Activated CD4-positive, alpha-beta T cell treated with anti-CD3 and anti-CD28 coated beads, Interleukin-2, amount 10 ng/mL, durations not matched to agents 7 days and 5 days (primary cell): ENCODE measurements at regions not wholly inside any gene's neighbourhood (a gene's known extent, or its start where the extent isn't known, plus 50 kb on each side); places are given as distances from the start of the nearest gene placed in this dataset.
"Not testable (repeated sequence)": the region's sequence is repeated elsewhere in the genome, so short reads cannot be mapped to it uniquely, and the experiment has no call there.

Experiments used
- CTCF ChIA-PET: fragments of 350-600 bp; sonication (Branson Sonifier 250); formaldehyde crosslinking; loops from one replicate; lab custom pipeline; 2021; ENCODE audit warnings: antibody characterized with exemption; lab: Charles Lee
- POLR2A ChIA-PET: fragments of 350-600 bp; sonication (Branson Sonifier 250); formaldehyde crosslinking; loops from one replicate; lab custom pipeline; 2021; ENCODE audit warnings: antibody characterized with exemption; lab: Charles Lee
- DNase-seq: peaks from one replicate; pipeline ENCODE4 v3.0.0-alpha.2; 2020
- H3K27ac Mint-ChIP-seq: one replicate; pipeline ENCODE4 v1.8.0; 2021; ENCODE audit warnings: mild to moderate bottlenecking, moderate library complexity, mixed read lengths
- H3K27me3 Mint-ChIP-seq: one replicate; pipeline ENCODE4 v1.8.0; 2021; ENCODE audit warnings: mixed read lengths
- H3K36me3 Mint-ChIP-seq: one replicate; pipeline ENCODE4 v1.8.0; 2021; ENCODE audit warnings: low read depth, mixed read lengths
- H3K4me1 Mint-ChIP-seq: one replicate; pipeline ENCODE4 v1.8.0; 2021; ENCODE audit warnings: mixed read lengths
- H3K4me3 Mint-ChIP-seq: one replicate; pipeline ENCODE4 v1.8.0; 2021; ENCODE audit warnings: mild to moderate bottlenecking, moderate library complexity, mixed read lengths
- H3K9me3 Mint-ChIP-seq: one replicate; pipeline ENCODE4 v1.8.0; 2021; ENCODE audit warnings: mixed read lengths

GRCh38 chr3:178119608-178120295, 416.5 kb upstream of the KCNMB2 start:
- CTCF ChIA-PET, result interaction anchor here (0.6 kb wide), 1 partner anchor 66 kb away, joined by 3 read pairs; no protein-coding TSS in a partner anchor
- POLR2A ChIA-PET, result not testable (repeated sequence)

GRCh38 chr3:178120367-178120766, 415.9 kb upstream of the KCNMB2 start:
- Mint-ChIP-seq H3K27ac (no peak overlapping the region), H3K27me3 (no peaks in the 10 kb centered on the region), H3K4me1 (no peaks in the 10 kb centered on the region), H3K4me3 (no peak overlapping the region), H3K9me3 (peaks cover 14% of the 10 kb centered on the region), H3K36me3 (no peaks in the 10 kb centered on the region)
- ChIA-PET POLR2A (no interaction called here), CTCF (no interaction called here)
- no peak for DNase-seq

More at GRCh38 chr3:178119608-178120295, 416.5 kb upstream of the KCNMB2 start:
- not testable (repeated sequence) for H3K27ac Mint-ChIP-seq, H3K27me3 Mint-ChIP-seq, H3K4me3 Mint-ChIP-seq, H3K4me1 Mint-ChIP-seq, DNase-seq, H3K36me3 Mint-ChIP-seq
- H3K9me3 Mint-ChIP-seq, result peaks cover 14% of the 10 kb centered on the region

- Mint-ChIP-seq H3K4me3 (no peak overlapping the region), H3K27ac (no peak overlapping the region), H3K36me3 (no peaks in the 10 kb centered on the region), H3K27me3 (no peaks in the 10 kb centered on the region), H3K4me1 (no peaks in the 10 kb centered on the region), H3K9me3 (peaks cover 5% of the 10 kb centered on the region)
- ChIA-PET POLR2A (no interaction called here), CTCF (no interaction called here)
- DNase-seq, result no peak
Observed at GRCh38 chr3:178126686-178127085, 409.6 kb upstream of the KCNMB2 start.

GRCh38 chr3:178127221-178127620, 409.0 kb upstream of the KCNMB2 start:
- no peak overlapping the region for H3K27ac Mint-ChIP-seq
- ChIA-PET CTCF (no interaction called here), POLR2A (no interaction called here)
- no peaks in the 10 kb centered on the region for H3K27me3 Mint-ChIP-seq
- no peaks in the 10 kb centered on the region for H3K36me3 Mint-ChIP-seq
- H3K4me3 Mint-ChIP-seq, result no peak overlapping the region
- H3K9me3 Mint-ChIP-seq, result peaks cover 3% of the 10 kb centered on the region
- no peak for DNase-seq
- H3K4me1 Mint-ChIP-seq, result no peaks in the 10 kb centered on the region

GRCh38 chr3:178129109-178129508, 407.1 kb upstream of the KCNMB2 start:
- H3K4me1 Mint-ChIP-seq, result no peaks in the 10 kb centered on the region
- H3K27me3 Mint-ChIP-seq, result no peaks in the 10 kb centered on the region
- POLR2A ChIA-PET, result no interaction called here
- CTCF ChIA-PET, result interaction anchor here (0.6 kb wide), 1 partner anchor 44 kb away, joined by 8 read pairs; no protein-coding TSS in a partner anchor
- no peak overlapping the region for H3K27ac Mint-ChIP-seq
- no peak overlapping the region for H3K4me3 Mint-ChIP-seq
- H3K36me3 Mint-ChIP-seq, result no peaks in the 10 kb centered on the region
- no peaks in the 10 kb centered on the region for H3K9me3 Mint-ChIP-seq
- no peak for DNase-seq

GRCh38 chr3:178131801-178132200, 404.4 kb upstream of the KCNMB2 start:
- Mint-ChIP-seq H3K4me3 (no peak overlapping the region), H3K4me1 (no peaks in the 10 kb centered on the region), H3K9me3 (peaks cover 4% of the 10 kb centered on the region), H3K27ac (no peak overlapping the region), H3K27me3 (no peaks in the 10 kb centered on the region), H3K36me3 (no peaks in the 10 kb centered on the region)
- DNase-seq, result no peak
- ChIA-PET CTCF (no interaction called here), POLR2A (no interaction called here)

GRCh38 chr3:178137206-178137605, 399.0 kb upstream of the KCNMB2 start:
- H3K4me3 Mint-ChIP-seq, result no peak overlapping the region
- H3K9me3 Mint-ChIP-seq, result peaks cover 4% of the 10 kb centered on the region
- POLR2A ChIA-PET, result no interaction called here
- H3K27ac Mint-ChIP-seq, result no peak overlapping the region
- H3K36me3 Mint-ChIP-seq, result no peaks in the 10 kb centered on the region
- CTCF ChIA-PET, result no interaction called here
- H3K27me3 Mint-ChIP-seq, result no peaks in the 10 kb centered on the region
- no peaks in the 10 kb centered on the region for H3K4me1 Mint-ChIP-seq
- no peak for DNase-seq

- Mint-ChIP-seq H3K27me3 (no peaks in the 10 kb centered on the region), H3K4me1 (no peaks in the 10 kb centered on the region), H3K27ac (no peak overlapping the region), H3K4me3 (no peak overlapping the region), H3K9me3 (peaks cover 4% of the 10 kb centered on the region), H3K36me3 (no peaks in the 10 kb centered on the region)
- ChIA-PET POLR2A (no interaction called here), CTCF (no interaction called here)
- DNase-seq, result no peak
Observed at GRCh38 chr3:178137831-178138230, 398.4 kb upstream of the KCNMB2 start.

GRCh38 chr3:178139116-178139515, 397.1 kb upstream of the KCNMB2 start:
- Mint-ChIP-seq H3K27ac (no peak overlapping the region), H3K4me1 (no peaks in the 10 kb centered on the region), H3K27me3 (no peaks in the 10 kb centered on the region), H3K36me3 (no peaks in the 10 kb centered on the region), H3K9me3 (peaks cover 4% of the 10 kb centered on the region), H3K4me3 (no peak overlapping the region)
- DNase-seq, result no peak
- ChIA-PET POLR2A (no interaction called here), CTCF (no interaction called here)

- Mint-ChIP-seq H3K36me3 (no peaks in the 10 kb centered on the region), H3K9me3 (no peaks in the 10 kb centered on the region), H3K4me3 (no peak overlapping the region), H3K27me3 (no peaks in the 10 kb centered on the region), H3K27ac (no peak overlapping the region), H3K4me1 (no peaks in the 10 kb centered on the region)
- POLR2A ChIA-PET, result no interaction called here
- CTCF ChIA-PET, result no interaction called here
- no peak for DNase-seq
Observed at GRCh38 chr3:178140531-178141304, 395.5 kb upstream of the KCNMB2 start.

GRCh38 chr3:178141305-178141684, 394.9 kb upstream of the KCNMB2 start:
- CTCF ChIA-PET, H3K27ac Mint-ChIP-seq, H3K4me3 Mint-ChIP-seq, H3K4me1 Mint-ChIP-seq, POLR2A ChIA-PET, DNase-seq, H3K27me3 Mint-ChIP-seq, H3K36me3 Mint-ChIP-seq, H3K9me3 Mint-ChIP-seq: not testable (repeated sequence)

- CTCF ChIA-PET, result interaction anchor here (1.1 kb wide), 1 partner anchor 10 kb away, joined by 3 read pairs; no protein-coding TSS in a partner anchor
- no peak overlapping the region for H3K4me3 Mint-ChIP-seq
- H3K4me1 Mint-ChIP-seq, result no peaks in the 10 kb centered on the region
- H3K36me3 Mint-ChIP-seq, result no peaks in the 10 kb centered on the region
- POLR2A ChIA-PET, result interaction anchor here (0.7 kb wide), 1 partner anchor 546 kb away, joined by 4 read pairs; no protein-coding TSS in a partner anchor
- no peak overlapping the region for H3K27ac Mint-ChIP-seq
- no peaks in the 10 kb centered on the region for H3K27me3 Mint-ChIP-seq
- no peak for DNase-seq
- H3K9me3 Mint-ChIP-seq, result no peaks in the 10 kb centered on the region
Observed at GRCh38 chr3:178146406-178146831, 389.8 kb upstream of the KCNMB2 start.

GRCh38 chr3:178147001-178147400, 389.2 kb upstream of the KCNMB2 start:
- Mint-ChIP-seq H3K36me3 (no peaks in the 10 kb centered on the region), H3K4me3 (no peak overlapping the region), H3K9me3 (no peaks in the 10 kb centered on the region), H3K27ac (no peak overlapping the region), H3K4me1 (no peaks in the 10 kb centered on the region), H3K27me3 (no peaks in the 10 kb centered on the region)
- POLR2A ChIA-PET, result interaction anchor here (0.7 kb wide), 1 partner anchor 546 kb away, joined by 4 read pairs; no protein-coding TSS in a partner anchor
- CTCF ChIA-PET, result interaction anchor here (1.1 kb wide), 1 partner anchor 11 kb away, joined by 3 read pairs; no protein-coding TSS in a partner anchor
- DNase-seq, result no peak
